MG63 (cell line): ENCODE measurements at regions not wholly inside any gene's neighbourhood (a gene's known extent, or its start where the extent isn't known, plus 50 kb on each side); places are given as distances from the start of the nearest gene placed in this dataset.
A peak's percentile ranks its signal among the peaks of the same experiment; 100 is the strongest.
"Not testable (repeated sequence)": the region's sequence is repeated elsewhere in the genome, so short reads cannot be mapped to it uniquely, and the experiment has no call there.

ENCODE experiments used
- DNase-seq: peaks from one replicate; pipeline ENCODE4 v3.0.0-alpha.2; 2020
- H3K27me3 ChIP-seq: fragments of 250-450 bp; sonication (Bioruptor Pico); 2 replicates; pipeline ENCODE4 v1.5.1; 2020; ENCODE audit warnings: mild to moderate bottlenecking, moderate library complexity
- H3K36me3 ChIP-seq: fragments of 250-450 bp; sonication (Bioruptor Pico); 2 replicates; pipeline ENCODE4 v1.5.1; 2020; ENCODE audit warnings: mild to moderate bottlenecking, moderate library complexity
- H3K4me3 ChIP-seq: fragments of 250-450 bp; sonication (Bioruptor Pico); 2 replicates; pipeline ENCODE4 v1.5.1; 2020; ENCODE audit warnings: mild to moderate bottlenecking, moderate library complexity
- H3K9me3 ChIP-seq: fragments of 250-450 bp; sonication (Bioruptor Pico); 2 replicates; pipeline ENCODE4 v1.5.1; 2020; ENCODE audit warnings: mild to moderate bottlenecking, moderate library complexity

DNA sequence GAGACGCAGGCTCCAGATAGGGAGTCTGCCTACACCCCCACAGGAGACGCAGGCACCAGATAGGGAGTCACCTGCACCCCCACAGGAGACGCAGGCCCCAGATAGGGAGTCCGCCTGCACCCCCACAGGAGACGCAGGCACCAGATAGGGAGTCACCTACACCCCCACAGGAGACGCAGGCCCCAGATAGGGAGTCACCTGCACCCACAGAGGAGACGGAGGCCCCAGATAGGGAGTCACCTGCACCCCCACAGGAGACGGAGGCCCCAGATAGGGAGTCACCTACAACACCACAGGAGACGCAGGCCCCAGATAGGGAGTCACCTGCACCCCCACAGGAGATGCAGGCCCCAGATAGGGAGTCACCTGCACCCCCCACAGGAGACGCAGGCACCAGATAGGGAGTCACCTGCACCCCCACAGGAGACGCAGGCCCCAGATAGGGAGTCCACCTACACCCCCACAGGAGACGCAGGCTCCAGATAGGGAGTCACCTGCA lies 77.2 kb upstream of the PPP2R2D start:
- DNase-seq, H3K4me3 ChIP-seq, H3K9me3 ChIP-seq, H3K36me3 ChIP-seq, H3K27me3 ChIP-seq: not testable (repeated sequence)

DNA sequence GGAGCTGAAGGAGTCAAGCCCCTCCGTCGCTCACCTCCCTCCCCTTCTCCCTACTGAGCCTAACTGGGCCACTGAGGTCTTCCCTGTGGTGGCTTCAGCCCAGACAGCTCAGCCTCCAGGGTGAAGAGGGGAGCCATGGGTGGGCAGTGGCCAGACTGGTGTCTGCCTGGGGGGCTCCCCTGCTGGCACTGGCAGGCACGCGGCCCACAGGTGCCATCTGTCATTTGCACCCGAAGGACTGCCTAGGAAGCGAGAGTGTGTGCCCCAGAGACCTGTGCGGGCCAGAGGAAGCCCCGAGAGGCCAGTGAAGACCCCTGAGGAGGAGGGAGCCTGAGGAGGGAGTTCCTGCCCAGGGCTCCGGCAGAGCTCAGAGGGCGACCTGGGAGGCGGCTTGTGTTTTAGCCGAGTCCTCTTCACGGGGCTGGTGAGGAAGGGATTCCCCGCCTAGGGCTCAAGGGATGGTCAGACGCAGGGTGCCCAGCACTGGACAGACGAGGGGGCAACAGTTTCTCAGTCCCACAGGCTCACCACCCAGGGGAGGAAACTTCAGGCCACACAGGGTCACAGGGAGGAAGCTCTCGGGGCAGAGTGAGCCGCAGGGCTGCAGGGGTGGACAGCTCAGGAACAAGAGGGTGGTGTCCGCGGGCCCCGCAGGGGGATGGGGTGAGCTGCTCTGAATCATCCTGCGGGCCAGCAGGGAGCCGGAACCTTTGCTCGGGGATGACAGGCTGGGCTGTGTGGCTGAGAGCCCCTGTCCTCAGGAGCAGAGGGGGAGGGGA lies 76.2 kb upstream of the PPP2R2D start:
- H3K27me3 ChIP-seq, result peaks cover 11% of the 10 kb centered on the region; the same call in 1 of the 2 replicates
- no peaks in the 10 kb centered on the region for H3K9me3 ChIP-seq
- DNase-seq, result peak; percentile 11
- H3K4me3 ChIP-seq, result no peak overlapping the region
- H3K36me3 ChIP-seq, result no peaks in the 10 kb centered on the region

DNA sequence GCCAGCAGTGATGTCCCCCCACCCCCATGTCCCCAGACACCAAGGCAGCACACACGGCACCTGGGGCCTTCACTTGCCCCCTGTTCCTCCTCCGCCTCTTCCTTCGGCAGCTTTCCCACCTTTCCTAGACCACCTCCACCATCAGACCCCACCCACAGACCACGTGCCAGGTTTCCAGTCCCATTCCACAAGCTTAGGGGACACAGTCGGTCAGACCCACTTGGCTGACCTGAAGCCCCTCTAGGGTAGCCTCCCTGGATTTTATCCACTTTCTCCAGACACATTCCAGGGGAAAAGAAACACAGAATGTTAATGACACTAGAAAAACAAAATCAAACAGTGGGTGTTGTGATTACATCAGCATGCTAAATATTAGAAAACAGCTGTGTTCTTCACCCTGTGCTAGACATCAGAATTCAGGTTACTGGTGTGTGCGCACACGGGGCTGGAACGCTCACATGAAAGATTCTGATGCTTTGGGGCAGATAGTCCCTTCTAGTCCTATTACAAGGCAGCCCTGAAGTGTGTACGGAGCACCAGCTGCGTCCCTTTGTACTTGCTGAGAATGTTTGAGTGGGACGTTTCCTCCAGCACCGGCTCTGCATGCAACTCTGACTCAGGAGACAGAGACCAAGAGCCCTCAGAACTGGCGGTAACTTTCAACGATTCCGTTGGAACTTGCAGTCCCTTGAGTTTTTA lies 75.5 kb upstream of the PPP2R2D start:
- DNase-seq, result no peak

DNA sequence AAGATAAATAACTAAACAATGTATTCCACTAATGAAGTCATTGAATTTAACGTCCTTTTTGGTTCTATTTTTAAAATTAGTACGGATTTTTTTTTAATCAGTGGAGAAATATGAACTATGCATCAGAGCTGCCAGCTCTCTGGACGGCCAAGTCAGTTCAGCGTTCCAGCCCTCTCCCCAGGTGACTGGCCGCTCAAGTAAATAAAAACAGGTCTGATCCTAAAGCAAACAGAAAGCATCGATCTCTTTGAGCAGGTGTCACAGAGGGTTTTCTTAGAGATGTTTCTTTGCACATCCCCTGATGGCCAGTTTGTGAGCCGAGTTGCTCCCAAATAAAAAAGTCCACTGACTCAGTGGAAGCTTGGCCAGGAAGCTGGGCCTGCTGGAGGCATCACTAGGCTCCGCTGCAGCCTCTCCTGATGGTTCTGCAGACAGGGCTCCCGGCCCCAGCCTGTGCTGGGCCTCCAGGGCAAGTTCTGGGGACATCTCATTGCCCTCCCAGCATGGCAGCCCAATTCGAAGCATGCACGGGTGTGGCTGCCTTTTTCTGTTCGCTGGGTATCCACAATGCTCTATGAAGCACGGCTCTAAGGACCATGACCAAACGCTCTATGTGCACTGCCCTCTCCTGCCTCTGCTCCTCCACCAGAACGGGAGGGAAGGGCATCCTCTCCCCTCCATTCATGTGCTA lies 74.7 kb upstream of the PPP2R2D start:
- H3K4me3 ChIP-seq, result no peak overlapping the region
- DNase-seq, result no peak
- H3K27me3 ChIP-seq, result peaks cover 8% of the 10 kb centered on the region; the same call in 1 of the 2 replicates
- H3K9me3 ChIP-seq, result no peaks in the 10 kb centered on the region
- no peaks in the 10 kb centered on the region for H3K36me3 ChIP-seq

More for the DNA sequence above, 75.5 kb upstream of the PPP2R2D start:
- H3K36me3 ChIP-seq, result no peaks in the 10 kb centered on the region
- peaks cover 11% of the 10 kb centered on the region; the same call in 1 of the 2 replicates for H3K27me3 ChIP-seq
- H3K9me3 ChIP-seq, result no peaks in the 10 kb centered on the region
- H3K4me3 ChIP-seq, result no peak overlapping the region

DNA sequence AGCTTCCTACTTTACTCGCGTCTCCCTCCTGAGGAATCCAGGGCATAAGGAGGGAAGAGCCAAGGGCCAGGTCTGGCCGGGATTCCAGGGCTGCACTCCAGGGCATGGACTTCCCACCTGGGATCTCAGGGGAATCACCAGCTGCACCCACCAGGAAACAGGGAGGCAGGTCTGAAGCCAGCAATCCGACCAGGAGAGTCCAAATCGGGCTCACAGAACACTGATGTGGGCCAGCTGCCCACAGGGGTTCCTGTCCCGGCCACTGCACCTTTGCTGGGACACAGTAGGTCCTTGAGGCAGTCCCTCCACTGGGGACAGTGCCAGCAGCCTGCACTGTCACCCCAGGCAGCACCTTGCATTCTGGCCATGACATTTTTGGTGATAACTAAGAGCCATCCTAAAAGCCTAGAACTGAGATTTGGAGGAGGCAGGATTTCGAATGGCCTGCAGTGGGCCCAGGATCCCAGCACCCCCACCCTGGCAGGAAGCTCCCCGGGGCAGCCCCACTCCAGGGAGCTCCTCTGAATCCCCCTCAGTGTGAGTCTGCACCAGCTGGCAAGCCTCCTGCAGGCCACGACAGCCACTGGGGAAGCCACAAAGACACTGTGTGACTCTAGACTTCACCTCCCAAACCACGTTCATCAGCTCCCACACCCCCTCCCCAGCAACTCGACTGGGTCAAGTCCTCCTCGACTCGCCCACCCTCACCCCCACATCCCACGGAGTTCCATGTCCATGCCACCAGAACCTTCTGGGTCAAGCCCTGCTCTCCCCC lies 71.5 kb upstream of the PPP2R2D start:
- Histone ChIP-seq H3K4me3 (no peak overlapping the region), H3K27me3 (peaks cover 8% of the 10 kb centered on the region; the same call in 1 of the 2 replicates), H3K36me3 (no peaks in the 10 kb centered on the region), H3K9me3 (no peaks in the 10 kb centered on the region)
- no peak for DNase-seq

DNA sequence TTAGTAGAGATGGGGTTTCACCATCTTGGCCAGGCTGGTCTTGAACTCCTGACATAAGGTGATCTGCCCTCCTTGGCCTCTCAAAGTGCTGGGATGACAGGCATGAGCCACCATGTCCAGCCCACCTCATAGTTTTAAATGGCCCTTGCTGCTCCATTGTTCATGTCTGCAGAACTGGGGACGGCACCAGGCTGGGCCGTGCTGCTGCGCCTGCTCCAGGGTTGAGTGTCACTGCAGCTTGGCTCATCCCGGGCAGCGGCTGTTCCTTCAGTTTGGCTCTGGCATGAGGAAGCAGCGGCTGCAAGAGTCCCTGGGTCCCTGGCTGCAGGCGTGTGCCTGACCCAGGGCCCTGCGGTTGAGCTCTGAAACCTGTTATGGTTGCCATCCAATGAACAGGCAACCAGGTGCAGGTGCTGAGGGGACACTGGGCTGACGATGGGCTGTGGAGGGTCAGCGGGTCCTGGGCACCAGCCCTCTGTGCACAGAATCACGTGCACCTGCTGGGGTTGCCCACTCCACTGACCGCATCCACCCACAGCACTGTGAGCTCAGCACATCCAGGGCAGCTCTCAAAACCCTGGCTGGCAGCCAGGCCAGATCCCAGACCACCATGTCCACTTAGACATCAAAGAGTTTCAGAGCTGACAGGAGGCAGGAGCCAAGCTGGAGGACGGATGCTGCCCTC lies 70.2 kb upstream of the PPP2R2D start:
- no peak for DNase-seq

DNA sequence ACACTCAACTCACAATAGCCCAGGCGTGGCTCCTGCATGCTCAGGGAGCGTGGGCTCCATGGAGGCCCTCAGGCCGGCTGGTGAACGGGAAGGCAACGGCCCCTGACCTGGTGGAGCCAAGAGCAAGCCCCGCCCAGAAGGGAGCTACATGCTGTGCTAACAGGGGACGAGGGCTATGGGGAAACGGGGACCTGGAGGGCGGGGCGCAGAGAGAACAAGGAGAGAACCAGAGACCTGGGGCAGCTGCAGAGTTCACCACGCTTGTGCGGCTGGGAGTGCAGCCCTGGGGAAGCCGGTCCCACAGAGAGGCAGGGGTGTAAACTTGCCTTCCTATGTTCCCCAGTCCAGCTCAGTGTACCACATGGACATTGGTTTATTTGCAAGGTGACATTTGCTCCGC lies 69.2 kb upstream of the PPP2R2D start:
- no peaks in the 10 kb centered on the region for H3K36me3 ChIP-seq
- H3K9me3 ChIP-seq, result no peaks in the 10 kb centered on the region; the same call in 1 of the 2 replicates
- no peak for DNase-seq

More for the DNA sequence above, 70.2 kb upstream of the PPP2R2D start:
- Histone ChIP-seq H3K36me3 (no peaks in the 10 kb centered on the region), H3K9me3 (no peaks in the 10 kb centered on the region; the same call in 1 of the 2 replicates), H3K27me3 (peaks cover 8% of the 10 kb centered on the region; the same call in 1 of the 2 replicates), H3K4me3 (no peak overlapping the region)

DNA sequence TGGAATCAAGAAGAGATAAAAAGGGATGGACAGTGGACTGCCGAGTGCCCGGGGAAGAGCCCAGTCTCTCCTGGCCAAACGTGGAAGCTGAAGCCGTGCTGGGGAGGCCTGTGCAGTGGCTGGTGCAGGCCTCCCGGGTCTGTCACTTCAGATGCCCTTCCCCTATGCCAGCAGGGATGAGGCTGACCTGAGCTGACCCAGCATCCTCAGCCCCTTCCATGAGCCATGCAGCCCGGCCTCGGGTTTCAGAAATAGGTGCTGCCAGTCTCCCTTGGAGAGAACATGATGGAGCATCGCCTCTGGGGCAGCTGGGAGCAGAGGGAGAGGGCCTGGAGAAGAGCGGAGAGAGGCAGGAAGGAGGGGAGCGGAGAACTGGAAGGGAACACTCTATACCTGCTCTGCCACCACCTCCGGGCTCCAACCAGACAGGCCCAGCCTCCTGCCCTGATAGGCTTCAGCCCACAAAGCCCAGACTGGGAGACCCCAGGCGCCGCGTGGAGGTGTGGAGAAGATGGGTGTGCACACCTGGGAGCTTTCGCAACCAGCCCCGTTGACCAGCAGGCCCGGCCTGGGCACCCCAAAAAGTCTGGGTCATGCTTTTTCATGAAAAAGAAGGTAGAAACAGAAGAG lies 68.6 kb upstream of the PPP2R2D start:
- H3K4me3 ChIP-seq, result no peak overlapping the region
- H3K27me3 ChIP-seq, result peaks cover 8% of the 10 kb centered on the region; the same call in 1 of the 2 replicates
- H3K9me3 ChIP-seq, result no peaks in the 10 kb centered on the region; the same call in 1 of the 2 replicates
- DNase-seq, result no peak
- H3K36me3 ChIP-seq, result no peaks in the 10 kb centered on the region

More for the DNA sequence above, 69.2 kb upstream of the PPP2R2D start:
- H3K27me3 ChIP-seq, result peaks cover 8% of the 10 kb centered on the region; the same call in 1 of the 2 replicates
- H3K4me3 ChIP-seq, result no peak overlapping the region

DNA sequence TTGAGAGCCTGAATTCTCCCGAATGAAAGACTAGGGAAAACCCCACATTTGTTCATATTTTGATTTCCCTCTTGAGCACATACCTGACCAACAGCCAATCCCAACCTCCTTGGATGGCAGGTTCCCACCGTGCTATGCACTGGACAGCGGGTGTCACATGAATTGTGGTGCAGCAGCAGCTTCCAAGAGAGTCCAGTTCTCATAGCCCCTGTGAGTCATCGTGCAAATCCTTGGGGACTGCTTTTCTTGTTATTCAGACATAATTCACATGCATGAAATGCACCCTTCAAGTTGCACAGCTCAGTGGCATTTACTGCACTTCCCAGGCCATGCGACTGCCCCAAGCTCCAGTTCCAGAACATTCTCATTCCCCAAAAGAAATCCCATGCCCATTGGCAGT lies 67.8 kb upstream of the PPP2R2D start:
- no peak overlapping the region for H3K4me3 ChIP-seq
- H3K9me3 ChIP-seq, result no peaks in the 10 kb centered on the region; the same call in 1 of the 2 replicates
- no peak for DNase-seq
- H3K27me3 ChIP-seq, result peaks cover 6% of the 10 kb centered on the region
- no peaks in the 10 kb centered on the region for H3K36me3 ChIP-seq

DNA sequence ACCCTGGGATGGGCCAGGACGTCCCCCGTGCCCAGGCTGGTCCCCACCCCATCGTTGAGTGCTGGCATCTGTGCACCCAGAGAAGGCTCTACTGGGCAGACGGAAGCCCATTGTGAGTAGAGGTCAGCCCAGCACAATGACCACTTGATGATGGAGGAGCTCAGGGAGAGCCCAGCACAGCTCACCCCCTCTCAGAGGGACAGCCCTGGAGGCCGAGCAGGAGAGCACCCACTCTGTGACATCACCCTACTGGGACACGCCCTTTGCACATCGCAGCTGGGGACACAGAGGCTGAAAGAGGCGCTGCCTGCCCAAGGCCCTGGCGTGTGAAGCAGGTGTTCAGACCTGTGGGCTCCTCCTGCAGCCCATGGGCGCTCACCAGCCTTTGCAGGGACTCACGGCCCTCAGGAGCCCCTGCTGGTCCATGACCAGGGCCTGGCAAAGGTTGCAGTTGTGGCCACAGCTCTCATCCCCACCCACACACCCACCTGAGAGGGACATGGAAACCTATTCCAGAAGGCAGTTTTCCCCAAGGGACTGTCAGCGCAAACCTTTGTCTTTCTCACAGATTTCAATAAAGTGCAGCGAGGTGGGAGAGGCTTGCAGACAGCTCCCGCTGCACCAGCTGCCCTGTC lies 67.2 kb upstream of the PPP2R2D start:
- Histone ChIP-seq H3K4me3 (no peak overlapping the region), H3K36me3 (no peaks in the 10 kb centered on the region), H3K27me3 (peaks cover 6% of the 10 kb centered on the region), H3K9me3 (no peaks in the 10 kb centered on the region; the same call in 1 of the 2 replicates)
- DNase-seq, result no peak

DNA sequence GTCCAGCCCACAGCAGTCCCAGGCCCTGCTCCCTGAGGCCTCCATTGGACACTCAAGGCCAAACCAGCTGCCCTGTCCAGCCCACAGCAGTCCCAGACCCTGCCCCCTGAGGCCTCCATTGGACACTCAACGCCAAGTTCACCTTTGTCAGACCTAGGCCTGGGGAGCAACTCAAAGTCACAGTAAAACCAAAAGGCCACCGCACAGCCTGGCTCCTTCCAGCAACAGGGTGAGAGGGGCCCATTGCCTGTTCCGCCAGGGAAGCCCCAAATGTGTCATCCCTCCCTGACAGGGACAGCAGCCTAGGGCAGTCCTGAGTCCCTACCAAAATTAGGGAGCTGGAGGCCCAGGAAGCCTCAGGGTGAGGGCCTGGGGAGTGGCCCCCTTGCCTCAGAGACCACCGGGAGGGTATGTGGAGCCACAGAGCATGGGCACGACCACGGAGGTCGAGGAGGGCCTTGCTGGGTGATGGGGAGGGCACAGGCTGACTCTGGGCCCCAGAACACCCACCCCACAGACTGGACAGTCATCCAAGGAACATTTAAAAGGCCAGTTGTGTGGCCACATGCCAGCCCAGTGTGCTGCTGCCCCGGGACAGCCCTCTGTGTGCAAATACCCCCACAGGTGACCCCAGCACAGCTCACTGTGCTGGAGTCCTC lies 66.5 kb upstream of the PPP2R2D start:
- no peaks in the 10 kb centered on the region for H3K36me3 ChIP-seq
- H3K9me3 ChIP-seq, result no peaks in the 10 kb centered on the region; the same call in 1 of the 2 replicates
- peaks cover 3% of the 10 kb centered on the region for H3K27me3 ChIP-seq
- no peak overlapping the region for H3K4me3 ChIP-seq
- no peak for DNase-seq

DNA sequence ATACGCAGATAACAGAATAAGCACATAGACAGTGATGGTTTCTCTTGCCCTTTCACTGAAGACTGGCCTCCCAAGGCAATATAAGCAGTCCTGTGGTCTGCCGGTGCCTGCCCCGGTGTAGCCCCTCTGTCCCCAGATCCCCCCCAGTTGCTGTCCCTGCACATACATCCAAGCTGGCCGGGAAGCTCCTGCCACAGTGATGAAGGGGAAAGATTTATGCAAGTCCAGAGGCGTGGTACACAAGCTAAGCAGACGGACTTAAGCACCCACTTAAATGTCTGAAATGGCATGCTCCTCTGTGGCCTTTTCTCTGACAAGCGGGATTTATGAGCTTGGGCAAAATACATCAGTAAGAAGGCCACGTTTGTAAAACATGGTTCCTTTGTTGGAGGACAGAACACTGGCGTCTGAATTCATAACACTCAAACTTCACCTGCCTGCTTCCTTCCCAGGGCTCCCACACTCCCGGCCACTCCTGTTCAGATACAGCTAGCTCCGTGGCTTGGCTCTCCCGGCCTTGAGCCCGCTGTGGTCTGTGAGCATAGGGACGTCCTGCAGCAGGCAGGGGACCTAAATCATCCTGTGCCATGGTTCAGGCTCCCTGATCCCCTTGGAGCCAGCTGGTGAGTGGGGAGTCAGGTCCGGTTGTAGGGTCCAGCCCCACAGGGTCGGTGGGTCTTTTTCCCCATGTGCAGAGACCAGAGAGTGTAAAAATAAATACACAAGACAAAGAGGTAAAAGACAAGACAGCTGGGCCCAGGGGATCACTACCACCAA lies 61.7 kb upstream of the PPP2R2D start:
- DNase-seq, result no peak
- H3K9me3 ChIP-seq, result no peaks in the 10 kb centered on the region; the same call in 1 of the 2 replicates

DNA sequence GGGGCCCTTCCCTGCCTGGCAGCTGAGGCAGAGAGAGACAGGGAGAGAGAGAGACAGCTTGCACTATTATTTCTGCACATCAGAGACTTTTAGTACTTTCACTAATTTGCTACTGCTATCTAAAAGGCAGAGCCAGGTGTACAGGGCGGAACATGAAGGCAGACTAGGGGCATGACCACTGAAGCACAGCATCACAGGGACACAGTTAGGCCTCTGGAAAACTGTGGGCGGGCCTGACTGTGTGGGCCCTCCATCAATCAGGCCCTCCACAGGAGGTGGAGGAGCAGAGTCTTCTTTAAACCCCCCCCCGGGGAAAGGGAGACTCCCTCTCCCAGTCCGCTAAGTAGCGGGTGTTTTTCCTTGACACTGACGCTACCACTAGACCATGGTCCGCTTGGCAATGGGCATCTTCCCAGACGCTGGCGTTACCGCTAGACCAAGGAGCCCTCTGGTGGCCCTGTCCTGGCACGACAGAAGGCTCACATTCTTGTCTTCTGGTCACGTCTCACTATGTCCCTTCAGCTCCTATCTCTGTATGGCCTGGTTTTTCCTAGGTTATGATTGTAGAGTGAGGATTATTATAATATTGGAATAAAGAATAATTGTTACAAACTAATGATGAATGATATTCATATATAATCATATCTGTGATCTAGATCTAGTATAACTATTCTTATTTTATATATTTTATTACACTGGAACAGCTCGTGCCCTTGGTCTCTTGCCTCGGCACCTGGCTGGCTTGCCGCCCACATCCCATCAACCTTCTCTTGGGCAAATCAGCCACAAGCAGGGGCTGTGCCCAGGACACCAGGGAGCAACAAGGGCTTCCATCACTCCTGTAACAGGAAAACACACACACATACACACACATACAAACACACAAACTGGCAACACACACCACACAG lies 60.7 kb upstream of the PPP2R2D start:
- not testable (repeated sequence) for H3K27me3 ChIP-seq, H3K9me3 ChIP-seq, H3K4me3 ChIP-seq, H3K36me3 ChIP-seq
- peak; percentile 23 for DNase-seq

More for the DNA sequence above, 61.7 kb upstream of the PPP2R2D start:
- Histone ChIP-seq H3K36me3 (no peaks in the 10 kb centered on the region), H3K4me3 (no peak overlapping the region), H3K27me3 (peaks cover 2% of the 10 kb centered on the region)
